ENCODE measurements at regions not wholly inside any gene's neighbourhood (a gene's known extent, or its start where the extent isn't known, plus 50 kb on each side); places are given as distances from the start of the nearest gene placed in this dataset.

GRCh38 chr10:44300666-44301649, 83.9 kb downstream of the CXCL12 start:
- H3K36me3 ChIP-seq, result no peaks in the 10 kb centered on the region
- no peaks in the 10 kb centered on the region for H3K9me3 ChIP-seq (ENCODE audit: severe bottlenecking)
- no peak overlapping the region for H3K27ac ChIP-seq
- no peak for DNase-seq
- no peak for TF ChIP-seq CTCF (IDR thresholded peaks at IDR 0.05; ENCODE audit: low read depth, low read length)
- H3K27me3 ChIP-seq (ENCODE audit: insufficient read depth, low read depth, severe bottlenecking), result peaks cover 39% of the 10 kb centered on the region
- H3K4me3 ChIP-seq (ENCODE audit: low read depth, low read length), result no peak overlapping the region

GRCh38 chr10:44298713-44299112, 86.2 kb downstream of the CXCL12 start:
- Histone ChIP-seq H3K27me3 (ENCODE audit: insufficient read depth, low read depth, severe bottlenecking) (peaks cover 39% of the 10 kb centered on the region), H3K9me3 (ENCODE audit: severe bottlenecking) (no peaks in the 10 kb centered on the region), H3K4me3 (ENCODE audit: low read depth, low read length) (no peak overlapping the region), H3K27ac (no peak overlapping the region), H3K36me3 (no peaks in the 10 kb centered on the region)
- TF ChIP-seq CTCF (IDR thresholded peaks at IDR 0.05; ENCODE audit: low read depth, low read length), result no peak
- DNase-seq, result no peak

- Histone ChIP-seq H3K4me3 (ENCODE audit: low read depth, low read length) (no peak overlapping the region), H3K36me3 (no peaks in the 10 kb centered on the region), H3K27ac (no peak overlapping the region), H3K9me3 (ENCODE audit: severe bottlenecking) (no peaks in the 10 kb centered on the region), H3K27me3 (ENCODE audit: insufficient read depth, low read depth, severe bottlenecking) (peaks cover 42% of the 10 kb centered on the region)
- TF ChIP-seq CTCF (IDR thresholded peaks at IDR 0.05; ENCODE audit: low read depth, low read length), result no peak
- DNase-seq, result no peak
Measured at GRCh38 chr10:44297963-44298362, 86.9 kb downstream of the CXCL12 start.

- Histone ChIP-seq H3K27me3 (ENCODE audit: insufficient read depth, low read depth, severe bottlenecking) (peaks cover 29% of the 10 kb centered on the region), H3K36me3 (no peaks in the 10 kb centered on the region), H3K4me3 (ENCODE audit: low read depth, low read length) (no peak overlapping the region), H3K9me3 (ENCODE audit: severe bottlenecking) (no peaks in the 10 kb centered on the region), H3K27ac (no peak overlapping the region)
- no peak for DNase-seq
- TF ChIP-seq CTCF (IDR thresholded peaks at IDR 0.05; ENCODE audit: low read depth, low read length), result no peak
Measured at GRCh38 chr10:44295644-44296241, 89.2 kb downstream of the CXCL12 start.

GRCh38 chr10:44294726-44295412, 90.0 kb downstream of the CXCL12 start:
- H3K36me3 ChIP-seq, result no peaks in the 10 kb centered on the region
- H3K9me3 ChIP-seq (ENCODE audit: severe bottlenecking), result no peaks in the 10 kb centered on the region
- H3K27me3 ChIP-seq (ENCODE audit: insufficient read depth, low read depth, severe bottlenecking), result peaks cover 24% of the 10 kb centered on the region
- H3K27ac ChIP-seq, result no peak overlapping the region
- TF ChIP-seq CTCF (IDR thresholded peaks at IDR 0.05; ENCODE audit: low read depth, low read length), result no peak
- DNase-seq, result no peak
- no peak overlapping the region for H3K4me3 ChIP-seq (ENCODE audit: low read depth, low read length)

All from WERI-Rb-1 (cell line).